Activated CD8-positive, alpha-beta T cell treated with anti-CD3 and anti-CD28 coated beads, Interleukin-2, amount 10 ng/mL, durations not matched to agents 7 days and 5 days (primary cell): ENCODE measurements at regions not wholly inside any gene's neighbourhood (a gene's known extent, or its start where the extent isn't known, plus 50 kb on each side); places are given as distances from the start of the nearest gene placed in this dataset.

Experiments used
- ATAC-seq: fragments of 150-1000 bp; cut with Tn5 transposase; one replicate; pipeline ENCODE4 v1.10.0; 2021; ENCODE audit warnings: moderate library complexity
- CTCF ChIA-PET: fragments of 350-600 bp; sonication (Branson Sonifier 250); formaldehyde crosslinking; loops from one replicate; lab custom pipeline; 2021; ENCODE audit warnings: antibody characterized with exemption; lab: Charles Lee
- POLR2A ChIA-PET: fragments of 350-600 bp; sonication (Branson Sonifier 250); formaldehyde crosslinking; loops from one replicate; lab custom pipeline; 2021; ENCODE audit warnings: antibody characterized with exemption; lab: Charles Lee
- DNase-seq: peaks from one replicate; pipeline ENCODE4 v3.0.0-alpha.2; 2020
- H3K27ac Mint-ChIP-seq: one replicate; pipeline ENCODE4 v1.8.0; 2021; ENCODE audit warnings: mild to moderate bottlenecking, mixed read lengths
- H3K27me3 Mint-ChIP-seq: one replicate; pipeline ENCODE4 v1.8.0; 2021; ENCODE audit warnings: low read depth, mixed read lengths
- H3K36me3 Mint-ChIP-seq: one replicate; pipeline ENCODE4 v1.8.0; 2021; ENCODE audit warnings: low read depth, mixed read lengths
- H3K4me1 Mint-ChIP-seq: one replicate; pipeline ENCODE4 v1.8.0; 2021; ENCODE audit warnings: low read depth, mixed read lengths
- H3K4me3 Mint-ChIP-seq: one replicate; pipeline ENCODE4 v1.8.0; 2021; ENCODE audit warnings: mild to moderate bottlenecking, mixed read lengths
- H3K9me3 Mint-ChIP-seq: one replicate; pipeline ENCODE4 v1.8.0; 2022; ENCODE audit warnings: mixed read lengths; ENCODE audit not compliant: insufficient read depth

- ChIA-PET POLR2A (interaction anchor here (0.7 kb wide), 1 partner anchor 13 kb away, joined by 3 read pairs; no protein-coding TSS in a partner anchor), CTCF (no interaction called here)
- Mint-ChIP-seq H3K4me1 (no peaks in the 10 kb centered on the region), H3K36me3 (no peaks in the 10 kb centered on the region), H3K9me3 (no peaks in the 10 kb centered on the region), H3K27ac (no peak overlapping the region), H3K27me3 (no peaks in the 10 kb centered on the region), H3K4me3 (no peak overlapping the region)
- no peak for DNase-seq
- no peak for ATAC-seq
Measured at GRCh38 chr17:71329310-71330098, 791.3 kb upstream of the SOX9 start.

- DNase-seq = no peak
- no peaks in the 10 kb centered on the region for H3K27me3 Mint-ChIP-seq
- H3K4me3 Mint-ChIP-seq = no peak overlapping the region
- H3K4me1 Mint-ChIP-seq = no peaks in the 10 kb centered on the region
- CTCF ChIA-PET = no interaction called here
- no peaks in the 10 kb centered on the region for H3K36me3 Mint-ChIP-seq
- no peaks in the 10 kb centered on the region for H3K9me3 Mint-ChIP-seq
- no peak overlapping the region for H3K27ac Mint-ChIP-seq
- ATAC-seq = no peak
- POLR2A ChIA-PET = no interaction called here
Measured at GRCh38 chr17:71330099-71330375, 790.8 kb upstream of the SOX9 start.

GRCh38 chr17:71331754-71332325 is 789.0 kb upstream of the SOX9 start:
- Mint-ChIP-seq H3K27ac (no peak overlapping the region), H3K4me3 (no peak overlapping the region), H3K4me1 (no peaks in the 10 kb centered on the region), H3K9me3 (no peaks in the 10 kb centered on the region), H3K36me3 (no peaks in the 10 kb centered on the region), H3K27me3 (no peaks in the 10 kb centered on the region)
- ATAC-seq (no peak), DNase-seq (no peak)
- ChIA-PET POLR2A (no interaction called here), CTCF (no interaction called here)

- Mint-ChIP-seq H3K4me3 (no peak overlapping the region), H3K9me3 (no peaks in the 10 kb centered on the region), H3K4me1 (no peaks in the 10 kb centered on the region), H3K36me3 (no peaks in the 10 kb centered on the region), H3K27me3 (no peaks in the 10 kb centered on the region), H3K27ac (no peak overlapping the region)
- ATAC-seq = no peak
- no peak for DNase-seq
- CTCF ChIA-PET = no interaction called here
- POLR2A ChIA-PET = no interaction called here
Measured at GRCh38 chr17:71334048-71334751, 786.6 kb upstream of the SOX9 start.

GRCh38 chr17:71335212-71335611 is 785.6 kb upstream of the SOX9 start:
- ATAC-seq (no peak), DNase-seq (no peak)
- ChIA-PET CTCF (no interaction called here), POLR2A (no interaction called here)
- Mint-ChIP-seq H3K4me3 (no peak overlapping the region), H3K27ac (no peak overlapping the region), H3K36me3 (no peaks in the 10 kb centered on the region), H3K4me1 (no peaks in the 10 kb centered on the region), H3K27me3 (no peaks in the 10 kb centered on the region), H3K9me3 (no peaks in the 10 kb centered on the region)

- H3K9me3 Mint-ChIP-seq = peaks cover 5% of the 10 kb centered on the region
- no peak for ATAC-seq
- H3K36me3 Mint-ChIP-seq = no peaks in the 10 kb centered on the region
- no peak for DNase-seq
- H3K27me3 Mint-ChIP-seq = no peaks in the 10 kb centered on the region
- H3K27ac Mint-ChIP-seq = no peak overlapping the region
- POLR2A ChIA-PET = no interaction called here
- no peak overlapping the region for H3K4me3 Mint-ChIP-seq
- CTCF ChIA-PET = no interaction called here
- no peaks in the 10 kb centered on the region for H3K4me1 Mint-ChIP-seq
Measured at GRCh38 chr17:71337938-71338337, 782.9 kb upstream of the SOX9 start.

GRCh38 chr17:71338396-71338795 is 782.4 kb upstream of the SOX9 start:
- DNase-seq = no peak
- H3K9me3 Mint-ChIP-seq = peaks cover 5% of the 10 kb centered on the region
- H3K27ac Mint-ChIP-seq = no peak overlapping the region
- H3K4me1 Mint-ChIP-seq = no peaks in the 10 kb centered on the region
- ATAC-seq = no peak
- H3K4me3 Mint-ChIP-seq = no peak overlapping the region
- H3K36me3 Mint-ChIP-seq = no peaks in the 10 kb centered on the region
- no peaks in the 10 kb centered on the region for H3K27me3 Mint-ChIP-seq
- POLR2A ChIA-PET = interaction anchor here (0.6 kb wide), 1 partner anchor 857 kb away, joined by 3 read pairs; no protein-coding TSS in a partner anchor
- CTCF ChIA-PET = no interaction called here

- no peak for DNase-seq
- Mint-ChIP-seq H3K4me1 (no peaks in the 10 kb centered on the region), H3K27me3 (no peaks in the 10 kb centered on the region), H3K9me3 (peaks cover 5% of the 10 kb centered on the region), H3K4me3 (no peak overlapping the region), H3K36me3 (no peaks in the 10 kb centered on the region), H3K27ac (no peak overlapping the region)
- no peak for ATAC-seq
- POLR2A ChIA-PET = interaction anchor here (0.6 kb wide), 1 partner anchor 856 kb away, joined by 3 read pairs; no protein-coding TSS in a partner anchor
- CTCF ChIA-PET = no interaction called here
Measured at GRCh38 chr17:71339206-71339605, 781.6 kb upstream of the SOX9 start.

GRCh38 chr17:71342737-71343136 is 778.1 kb upstream of the SOX9 start:
- DNase-seq (no peak), ATAC-seq (no peak)
- no peaks in the 10 kb centered on the region for H3K27me3 Mint-ChIP-seq
- H3K36me3 Mint-ChIP-seq = no peaks in the 10 kb centered on the region
- H3K9me3 Mint-ChIP-seq = peaks cover 5% of the 10 kb centered on the region
- no peak overlapping the region for H3K27ac Mint-ChIP-seq
- POLR2A ChIA-PET = no interaction called here
- H3K4me1 Mint-ChIP-seq = no peaks in the 10 kb centered on the region
- CTCF ChIA-PET = no interaction called here
- H3K4me3 Mint-ChIP-seq = no peak overlapping the region

- H3K9me3 Mint-ChIP-seq = peaks cover 3% of the 10 kb centered on the region
- no peak for DNase-seq
- no peak overlapping the region for H3K4me3 Mint-ChIP-seq
- H3K27me3 Mint-ChIP-seq = no peaks in the 10 kb centered on the region
- no peak overlapping the region for H3K27ac Mint-ChIP-seq
- no peaks in the 10 kb centered on the region for H3K36me3 Mint-ChIP-seq
- ATAC-seq = no peak
- no peaks in the 10 kb centered on the region for H3K4me1 Mint-ChIP-seq
- ChIA-PET POLR2A (no interaction called here), CTCF (no interaction called here)
Measured at GRCh38 chr17:71349908-71350600, 770.8 kb upstream of the SOX9 start.

- Mint-ChIP-seq H3K4me1 (no peaks in the 10 kb centered on the region), H3K9me3 (peaks cover 14% of the 10 kb centered on the region), H3K36me3 (no peaks in the 10 kb centered on the region), H3K27me3 (no peaks in the 10 kb centered on the region), H3K27ac (no peak overlapping the region), H3K4me3 (no peak overlapping the region)
- ChIA-PET CTCF (no interaction called here), POLR2A (no interaction called here)
- DNase-seq = no peak
- no peak for ATAC-seq
Measured at GRCh38 chr17:71360301-71360700, 760.5 kb upstream of the SOX9 start.
